ENCODE measurements at regions not wholly inside any gene's neighbourhood (a gene's known extent, or its start where the extent isn't known, plus 50 kb on each side); places are given as distances from the start of the nearest gene placed in this dataset.

- no peak overlapping the region for H3K27ac ChIP-seq (ENCODE audit: poor library complexity, severe bottlenecking)
- H3K9me3 ChIP-seq (ENCODE audit: severe bottlenecking) = peaks cover 6% of the 10 kb centered on the region
- no peaks in the 10 kb centered on the region for H3K27me3 ChIP-seq (ENCODE audit: insufficient read depth, poor library complexity, severe bottlenecking)
- DNase-seq (ENCODE audit: low spot score) (no peak), ATAC-seq (ENCODE audit: low read depth) (no peak)
- no peak for TF ChIP-seq CTCF (IDR thresholded peaks at IDR 0.05; ENCODE audit: poor library complexity, severe bottlenecking)
- H3K4me3 ChIP-seq (ENCODE audit: severe bottlenecking) = no peak overlapping the region
- H3K4me1 ChIP-seq (ENCODE audit: insufficient read depth, poor library complexity, severe bottlenecking) = no peaks in the 10 kb centered on the region
- H3K36me3 ChIP-seq (ENCODE audit: low read depth) = no peaks in the 10 kb centered on the region
These were observed 60.7 kb upstream of the NRP1 start for GRCh38 chr10:33395201-33395600.

DNA sequence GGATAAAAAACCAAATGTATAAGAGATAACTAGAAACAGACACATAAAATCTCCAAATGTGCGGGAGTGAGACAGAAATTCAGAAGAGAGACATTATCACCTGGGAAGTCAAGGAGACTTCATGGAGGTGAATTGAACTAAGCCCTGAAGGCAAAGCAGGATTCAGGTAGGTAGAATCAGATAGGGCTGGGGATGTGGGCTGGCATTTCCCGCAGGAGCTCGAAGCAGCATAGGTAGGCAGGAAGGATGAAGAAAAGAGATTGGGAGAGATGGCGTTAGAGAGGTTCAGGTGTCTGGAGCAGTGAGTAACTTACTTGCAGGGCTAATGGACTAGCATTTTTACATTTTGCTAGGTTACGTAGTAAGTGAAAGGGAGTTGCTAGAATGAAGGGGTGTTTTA lies 58.2 kb upstream of the NRP1 start:
- ATAC-seq (ENCODE audit: low read depth) = no peak
- no peak for TF ChIP-seq CTCF (IDR thresholded peaks at IDR 0.05; ENCODE audit: poor library complexity, severe bottlenecking)
- DNase-seq (ENCODE audit: low spot score) = no peak
- Histone ChIP-seq H3K4me1 (ENCODE audit: insufficient read depth, poor library complexity, severe bottlenecking) (no peaks in the 10 kb centered on the region), H3K27me3 (ENCODE audit: insufficient read depth, poor library complexity, severe bottlenecking) (no peaks in the 10 kb centered on the region), H3K4me3 (ENCODE audit: severe bottlenecking) (no peak overlapping the region), H3K9me3 (ENCODE audit: severe bottlenecking) (peaks cover 6% of the 10 kb centered on the region), H3K27ac (ENCODE audit: poor library complexity, severe bottlenecking) (no peak overlapping the region), H3K36me3 (ENCODE audit: low read depth) (no peaks in the 10 kb centered on the region)

DNA sequence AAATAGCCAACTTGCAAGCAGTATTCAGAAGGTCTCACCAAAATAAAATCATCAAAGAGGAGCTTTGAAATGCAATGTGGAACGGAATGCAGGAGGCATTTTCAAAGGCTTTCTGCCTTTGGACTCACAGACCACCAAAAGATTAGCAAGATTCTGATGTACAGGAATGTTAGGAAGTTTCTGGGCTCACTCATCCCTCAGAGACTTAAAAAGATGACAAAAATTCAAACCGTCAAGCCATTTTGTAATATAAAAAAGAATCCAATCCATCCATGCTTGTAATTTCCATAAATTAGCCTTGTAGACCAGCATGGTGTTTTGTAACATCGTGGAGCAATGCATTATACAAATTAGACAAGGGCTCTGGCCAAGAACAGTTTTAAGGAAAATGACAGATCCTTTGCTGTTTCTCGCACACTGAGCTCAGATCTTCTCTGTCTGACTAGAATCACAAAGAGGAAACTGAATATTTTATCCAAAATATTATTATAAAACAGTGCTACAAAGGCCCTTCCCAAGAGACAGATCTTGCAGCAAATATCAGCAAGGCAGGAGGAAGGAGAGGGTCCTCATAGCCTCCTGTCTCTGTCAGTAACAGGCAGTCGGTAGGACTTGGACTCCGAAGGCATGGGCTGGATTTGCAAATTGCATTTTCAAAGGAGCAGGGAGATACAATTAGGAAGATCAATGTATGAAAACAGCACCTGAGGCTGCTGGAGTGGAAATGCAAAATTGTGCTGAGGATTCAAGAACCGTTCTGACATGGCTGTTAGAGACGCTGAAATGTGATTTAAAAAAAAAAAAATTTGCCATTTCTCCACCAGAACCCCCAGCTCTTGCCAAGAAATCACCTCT lies 57.4 kb upstream of the NRP1 start:
- no peak overlapping the region for H3K4me3 ChIP-seq (ENCODE audit: severe bottlenecking)
- H3K4me1 ChIP-seq (ENCODE audit: insufficient read depth, poor library complexity, severe bottlenecking) = no peaks in the 10 kb centered on the region
- no peak overlapping the region for H3K27ac ChIP-seq (ENCODE audit: poor library complexity, severe bottlenecking)
- H3K27me3 ChIP-seq (ENCODE audit: insufficient read depth, poor library complexity, severe bottlenecking) = no peaks in the 10 kb centered on the region
- no peak for ATAC-seq (ENCODE audit: low read depth)
- no peak for TF ChIP-seq CTCF (IDR thresholded peaks at IDR 0.05; ENCODE audit: poor library complexity, severe bottlenecking)
- H3K36me3 ChIP-seq (ENCODE audit: low read depth) = no peaks in the 10 kb centered on the region
- H3K9me3 ChIP-seq (ENCODE audit: severe bottlenecking) = peaks cover 6% of the 10 kb centered on the region
- no peak for DNase-seq (ENCODE audit: low spot score)

GRCh38 chr10:33390046-33390445 lies 55.6 kb upstream of the NRP1 start:
- ATAC-seq (ENCODE audit: low read depth) (no peak), DNase-seq (ENCODE audit: low spot score) (no peak)

More at GRCh38 chr10:33390046-33390445, 55.6 kb upstream of the NRP1 start:
- no peak for TF ChIP-seq CTCF (IDR thresholded peaks at IDR 0.05; ENCODE audit: poor library complexity, severe bottlenecking)
- Histone ChIP-seq H3K36me3 (ENCODE audit: low read depth) (no peaks in the 10 kb centered on the region), H3K9me3 (ENCODE audit: severe bottlenecking) (no peaks in the 10 kb centered on the region), H3K27ac (ENCODE audit: poor library complexity, severe bottlenecking) (no peak overlapping the region), H3K4me3 (ENCODE audit: severe bottlenecking) (no peak overlapping the region), H3K4me1 (ENCODE audit: insufficient read depth, poor library complexity, severe bottlenecking) (no peaks in the 10 kb centered on the region), H3K27me3 (ENCODE audit: insufficient read depth, poor library complexity, severe bottlenecking) (no peaks in the 10 kb centered on the region)
